Hematopoietic multipotent progenitor cell treated with erythropoietin and hydrocortisone succinate and interleukin-3 and kit ligand, for 15 days (in vitro differentiated cells): ENCODE measurements at regions not wholly inside any gene's neighbourhood (a gene's known extent, or its start where the extent isn't known, plus 50 kb on each side); places are given as distances from the start of the nearest gene placed in this dataset.
A peak's percentile ranks its signal among the peaks of the same experiment; 100 is the strongest.
"Not testable (repeated sequence)": the region's sequence is repeated elsewhere in the genome, so short reads cannot be mapped to it uniquely, and the experiment has no call there.

Source experiments
- DNase-seq: peaks from one replicate; pipeline ENCODE4 v3.0.0-alpha.2; 2015; ENCODE audit warnings: low spot score

DNA sequence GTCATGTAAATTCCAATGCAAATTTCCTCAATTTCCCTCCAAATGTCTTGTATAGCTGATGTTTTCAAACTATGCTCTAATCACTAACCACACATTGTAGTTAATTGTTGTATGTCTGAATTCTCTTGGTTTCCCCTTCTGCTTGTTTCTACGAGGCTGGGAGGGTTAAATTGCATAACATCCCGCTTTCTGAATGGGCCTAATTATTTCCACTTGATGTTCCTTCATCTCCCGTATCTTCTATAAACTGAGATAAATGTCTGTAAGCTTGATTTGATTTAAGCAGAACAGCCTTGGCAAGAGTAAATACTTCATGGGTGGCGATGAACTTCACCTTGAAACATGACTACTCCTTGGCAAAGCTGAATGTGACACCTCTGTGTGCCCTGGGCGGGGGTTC is 72.2 kb downstream of the SERINC2 start:
- no peak for DNase-seq

DNA sequence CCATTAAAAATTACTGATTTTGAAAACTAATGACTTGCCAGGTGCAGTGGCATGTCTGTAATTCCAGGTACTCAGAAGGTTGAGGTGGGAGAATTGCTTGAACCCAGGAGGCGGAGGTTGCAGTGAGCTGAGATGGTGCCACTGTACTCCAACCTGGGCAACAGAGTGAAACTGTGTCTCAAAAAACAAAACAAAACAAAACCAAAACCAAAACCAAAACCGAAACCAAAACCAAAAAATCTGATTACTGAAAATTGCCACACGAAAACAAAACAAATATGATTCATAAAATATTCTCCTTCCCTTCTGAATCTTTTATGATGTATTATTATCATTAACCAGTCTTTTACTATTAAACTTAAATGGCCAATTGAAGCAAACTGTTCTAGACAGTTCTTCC is 74.1 kb downstream of the SERINC2 start:
- no peak for DNase-seq

DNA sequence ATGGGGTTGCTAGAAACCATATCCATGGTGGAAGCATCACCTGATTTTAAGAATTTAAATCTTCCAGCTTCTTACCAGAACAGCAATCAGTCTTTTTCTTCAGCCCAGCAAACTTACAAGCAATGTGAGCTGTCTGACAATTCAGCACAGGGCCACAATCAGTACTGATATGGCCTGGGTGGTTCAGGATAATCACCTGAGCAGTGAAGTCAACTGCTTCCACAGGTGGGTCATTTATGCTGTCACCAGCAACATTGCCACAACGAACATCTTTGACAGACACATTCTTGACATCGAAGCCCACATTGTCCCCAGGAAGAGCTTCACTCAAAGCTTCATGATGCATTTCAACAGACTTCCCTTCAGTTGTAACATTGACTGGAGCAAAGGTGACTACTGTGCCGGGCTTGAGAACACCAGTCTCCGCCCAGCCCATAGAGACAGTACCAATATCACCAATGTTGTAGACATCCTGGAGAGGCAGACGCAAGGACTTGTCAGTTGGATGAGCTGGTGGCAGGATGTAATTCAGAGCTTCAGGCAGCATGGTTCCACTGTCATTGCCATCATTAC is 74.8 kb downstream of the SERINC2 start:
- no peak for DNase-seq

DNA sequence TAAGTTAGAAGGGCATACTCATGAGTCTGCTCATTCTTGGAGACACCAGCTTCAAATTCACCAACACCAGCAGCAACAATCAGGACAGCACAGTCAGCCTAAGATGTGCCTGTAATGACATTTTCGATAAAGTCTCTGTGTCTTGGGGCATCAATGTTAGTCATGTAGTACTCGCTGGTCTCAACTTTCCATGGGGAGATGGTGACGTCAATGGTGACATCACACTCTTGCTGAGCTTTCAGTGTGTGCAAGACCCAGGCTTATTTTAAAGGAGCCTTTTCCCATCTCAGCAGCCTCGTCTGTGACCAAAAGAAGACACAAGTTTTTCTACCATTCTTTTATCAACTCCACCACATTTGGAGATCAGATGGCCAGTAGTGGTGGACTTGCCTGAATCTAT is 75.5 kb downstream of the SERINC2 start:
- DNase-seq: no peak

DNA sequence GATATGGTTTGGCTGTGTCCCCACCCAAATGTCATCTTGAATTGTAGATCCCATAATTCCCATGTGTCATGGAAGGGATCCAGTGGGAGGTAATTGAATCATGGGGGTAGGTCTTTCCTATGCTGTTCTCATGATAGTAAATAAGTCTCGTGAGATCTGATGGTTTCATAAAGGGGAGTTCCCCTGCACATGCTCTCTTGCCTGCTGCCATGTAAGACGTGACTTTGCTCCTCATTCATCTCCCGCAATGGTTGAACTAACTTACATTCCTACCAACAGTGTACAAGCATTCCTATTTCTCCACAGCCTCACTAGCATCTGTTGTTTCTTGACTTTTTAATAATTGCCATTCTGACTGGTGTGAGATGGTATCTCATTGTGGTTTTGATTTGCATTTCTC is 76.6 kb downstream of the SERINC2 start:
- not testable (repeated sequence) for DNase-seq

DNA sequence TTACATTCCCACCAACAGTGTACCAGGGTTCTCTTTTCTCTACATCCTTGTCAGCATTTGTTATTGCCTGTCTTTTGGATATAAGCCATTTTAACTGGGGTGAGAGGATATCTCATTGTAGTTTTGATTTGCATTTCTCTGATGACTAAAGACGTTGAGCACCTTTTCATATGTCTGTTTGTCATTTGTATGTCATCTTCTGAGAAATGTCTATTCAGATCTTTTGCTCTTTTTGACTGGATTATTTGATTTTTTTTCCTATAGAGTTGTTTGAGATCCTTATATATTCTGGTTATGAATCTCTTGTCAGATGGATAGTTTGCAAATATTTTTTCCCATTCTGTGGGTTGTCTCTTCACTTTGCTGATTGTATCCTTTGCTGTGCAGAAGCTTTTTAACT is 77.6 kb downstream of the SERINC2 start:
- DNase-seq: not testable (repeated sequence)

DNA sequence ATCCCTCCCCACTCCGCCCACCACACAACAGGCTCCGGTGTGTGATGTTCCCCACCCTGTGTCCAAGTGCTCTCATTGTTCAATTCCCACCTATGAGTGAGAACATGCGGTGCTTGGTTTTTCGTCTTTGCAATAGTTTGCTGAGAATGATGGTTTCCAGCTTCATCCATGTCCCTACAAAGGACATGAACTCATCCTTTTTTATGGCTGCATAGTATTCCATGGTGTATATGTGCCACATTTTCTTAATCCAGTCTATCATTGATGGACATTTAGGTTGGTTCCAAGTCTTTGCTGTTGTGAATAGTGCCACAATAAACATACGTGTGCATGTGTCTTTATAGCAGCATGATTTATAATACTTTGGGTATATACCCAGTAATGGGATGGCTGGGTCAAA is 81.0 kb upstream of the TINAGL1 start:
- DNase-seq: not testable (repeated sequence)

- not testable (repeated sequence) for DNase-seq
Measured at GRCh38 chr1:31495770-31496169, 80.5 kb upstream of the TINAGL1 start.

DNA sequence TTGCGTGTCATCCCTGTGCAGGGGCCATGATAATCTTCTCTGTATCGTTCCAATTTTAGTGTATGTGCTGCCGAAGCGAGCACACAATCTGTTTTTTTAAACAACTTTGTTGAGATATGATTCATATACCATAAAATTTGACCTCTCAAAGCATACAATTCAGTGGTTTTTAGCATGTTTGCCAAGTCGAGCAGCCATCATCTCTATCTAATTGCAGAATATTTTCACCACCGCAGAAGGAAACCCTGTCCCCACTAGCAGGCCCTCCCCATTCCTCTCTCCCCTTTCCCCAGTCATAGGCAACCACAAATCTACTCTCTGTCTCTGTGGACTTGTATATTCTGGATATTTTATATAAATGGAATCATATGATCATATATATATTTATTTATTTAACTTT is 78.7 kb upstream of the TINAGL1 start:
- no peak for DNase-seq

GRCh38 chr1:31498376-31499040 is 77.8 kb upstream of the TINAGL1 start:
- DNase-seq: no peak

DNA sequence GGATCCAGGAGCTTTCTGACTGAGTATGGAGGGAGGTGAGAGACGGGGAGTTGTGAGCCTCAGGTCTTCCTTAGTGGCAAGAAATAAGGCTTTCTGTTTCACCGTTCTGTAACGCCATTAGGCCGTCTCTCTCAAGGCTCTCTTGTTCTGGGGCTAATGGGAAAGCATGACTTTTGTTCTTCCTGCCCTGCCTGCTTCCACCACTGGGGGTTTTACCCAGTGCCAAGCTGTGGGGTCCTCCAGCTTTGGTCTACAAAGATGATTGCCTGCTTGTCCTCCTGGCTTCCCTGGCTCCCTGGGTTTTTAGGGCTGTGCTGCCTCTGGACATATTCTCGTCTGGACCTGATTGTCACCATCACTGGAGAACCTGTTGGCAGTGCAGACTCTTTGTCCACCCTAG is 74.8 kb upstream of the TINAGL1 start:
- no peak for DNase-seq

DNA sequence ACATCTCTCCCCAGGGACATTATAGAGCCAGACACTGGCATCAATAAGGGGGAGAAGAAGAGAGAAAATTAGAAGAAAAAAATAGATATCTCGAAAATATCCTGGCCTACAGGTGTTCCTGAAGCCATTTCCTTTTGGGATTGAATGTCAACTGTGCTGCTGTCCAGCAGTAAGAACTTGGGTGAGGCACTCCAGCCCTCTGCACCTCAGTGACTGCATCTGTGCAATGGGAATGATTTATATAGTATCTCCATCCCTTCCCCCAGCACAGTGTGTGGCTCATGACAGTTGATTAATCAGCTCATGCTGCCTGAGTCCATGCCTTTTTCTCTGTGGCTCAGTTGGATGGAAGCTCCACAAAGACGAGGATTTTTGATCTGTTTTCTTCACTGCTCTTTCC is 74.1 kb upstream of the TINAGL1 start:
- DNase-seq: no peak

DNA sequence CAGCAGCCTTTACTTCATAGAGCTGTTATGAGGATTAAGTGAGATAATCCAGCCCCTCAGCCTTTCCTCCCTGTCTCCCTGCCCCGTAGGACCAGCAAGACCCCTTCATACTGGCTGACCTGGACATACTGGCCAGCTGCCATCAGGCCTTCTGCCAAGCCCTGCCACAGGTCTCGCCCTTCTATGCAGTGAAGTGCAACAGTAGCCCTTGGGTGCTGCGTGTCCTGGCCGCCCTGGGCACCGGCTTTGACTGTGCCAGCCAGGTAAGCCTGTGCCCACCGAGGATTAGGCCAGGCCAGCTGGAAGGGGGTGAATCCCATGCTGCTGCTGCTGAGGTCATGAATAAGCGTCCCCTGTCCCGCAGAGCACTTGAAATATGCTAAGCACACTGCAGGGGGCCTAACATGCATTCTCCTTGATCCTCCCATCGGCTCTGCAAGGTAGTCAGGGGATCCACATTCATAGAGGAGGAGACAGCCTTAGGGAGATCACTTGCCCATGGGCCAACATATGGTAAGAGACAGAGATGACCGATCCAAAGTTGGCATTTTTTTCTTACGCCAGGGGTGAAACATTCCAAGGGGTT is 73.3 kb upstream of the TINAGL1 start:
- DNase-seq: no peak

- no peak for DNase-seq
Measured at GRCh38 chr1:31503570-31503969, 72.7 kb upstream of the TINAGL1 start.

DNA sequence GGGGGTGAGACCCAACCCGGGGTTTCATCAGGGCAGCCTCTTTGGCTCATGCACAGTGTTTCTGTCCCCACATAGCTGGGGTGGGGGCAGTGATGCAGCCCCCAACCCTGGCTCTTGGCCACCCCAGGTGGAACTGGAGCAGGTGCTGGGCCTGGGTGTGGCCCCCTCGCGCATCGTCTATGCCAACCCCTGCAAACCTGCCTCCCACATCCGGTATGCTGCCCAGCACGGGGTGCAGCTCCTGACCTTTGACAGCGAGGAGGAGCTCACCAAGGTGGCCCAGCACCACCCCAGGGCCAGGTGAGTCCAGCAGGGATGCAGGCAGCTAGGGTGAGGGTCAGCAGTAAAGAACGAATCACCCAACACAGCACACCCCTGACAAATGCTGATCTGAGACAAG is 72.3 kb upstream of the TINAGL1 start:
- DNase-seq: no peak

DNA sequence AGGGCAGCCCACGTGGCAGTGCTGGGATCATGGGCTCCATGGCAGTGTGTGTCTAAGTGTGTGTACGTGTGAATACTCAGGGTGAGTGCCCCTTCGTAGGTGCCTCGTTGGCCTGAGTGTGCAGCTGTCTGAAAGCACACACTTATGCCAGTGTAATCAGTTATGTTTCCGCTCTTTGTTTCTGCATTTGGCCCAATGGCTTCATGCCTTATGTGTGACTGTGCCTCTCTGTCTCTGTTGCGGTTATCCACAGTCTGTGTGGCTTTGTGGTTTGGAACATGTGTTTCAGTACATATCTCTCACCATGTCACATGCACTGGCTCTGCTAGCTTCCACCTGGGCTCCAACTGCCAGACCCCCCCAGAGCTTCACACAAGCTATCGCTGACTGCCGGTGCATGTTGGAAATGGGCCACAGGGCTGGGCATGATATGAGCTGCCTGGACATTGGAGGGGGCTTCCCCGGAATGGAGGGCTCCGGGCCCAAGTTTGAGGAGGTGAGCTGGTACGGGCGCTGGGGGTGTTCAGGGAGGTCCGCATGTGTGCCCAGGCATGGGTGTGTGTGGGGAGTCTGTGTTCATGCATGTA is 70.3 kb upstream of the TINAGL1 start:
- DNase-seq: peak; percentile 11

DNA sequence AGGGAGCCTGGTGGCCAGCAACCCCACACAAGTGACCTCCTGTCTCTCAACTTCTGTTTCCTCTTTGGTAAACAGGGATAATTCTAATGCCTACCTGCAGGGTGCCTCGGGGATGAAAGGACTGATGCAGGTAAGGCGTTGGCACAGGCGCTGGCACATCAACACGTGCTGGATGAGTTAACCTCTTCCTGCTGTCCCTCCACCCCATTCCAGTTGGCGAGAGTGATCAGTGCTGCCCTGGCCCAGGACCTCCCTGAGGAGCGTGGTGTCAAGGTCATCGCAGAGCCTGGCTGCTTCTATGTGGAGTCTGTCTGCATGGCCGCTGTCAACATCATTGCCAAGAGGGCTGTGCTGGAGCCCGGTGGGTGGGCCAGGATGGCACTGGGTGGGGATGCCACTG is 69.1 kb upstream of the TINAGL1 start:
- no peak for DNase-seq

DNA sequence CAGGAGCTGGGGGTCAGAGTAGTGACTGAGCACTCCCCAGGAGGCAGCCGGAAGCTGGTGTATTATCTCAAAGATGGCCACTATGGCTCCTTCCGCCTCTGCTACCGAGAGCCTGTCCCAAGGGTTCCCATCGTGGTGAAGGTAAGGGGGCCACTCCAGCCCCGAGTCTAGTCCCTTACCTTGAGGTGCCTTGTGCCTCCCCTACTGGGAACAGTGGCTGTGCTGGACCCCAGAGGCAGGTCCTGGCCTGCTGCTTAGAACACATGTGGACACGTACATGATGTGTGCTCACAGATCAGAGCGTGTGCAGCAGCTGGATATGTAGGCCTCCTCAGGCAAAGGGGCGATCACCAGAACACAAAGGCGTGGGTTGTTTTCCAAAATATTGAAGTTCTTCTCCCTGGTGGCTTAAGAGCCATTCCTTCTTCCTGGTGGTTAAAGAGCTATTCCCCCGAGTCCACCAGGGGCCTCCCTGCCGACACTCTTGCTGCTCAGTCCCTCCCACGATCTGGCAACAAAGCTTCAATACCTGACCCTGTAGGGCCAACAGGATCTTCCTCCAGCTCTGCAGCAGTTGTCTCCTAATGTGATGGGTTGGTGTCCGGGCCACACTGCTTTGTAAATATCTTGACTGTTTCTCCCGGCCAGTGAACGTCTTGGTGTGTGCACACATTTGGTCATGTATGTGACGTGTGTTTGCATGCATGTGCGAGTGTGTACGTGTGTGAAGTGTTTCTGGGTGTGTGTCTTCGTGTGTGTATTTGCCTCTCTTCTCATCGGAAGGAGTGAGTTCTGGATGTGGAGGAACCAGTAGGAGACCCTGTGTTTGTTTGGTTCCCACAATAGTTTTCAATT is 68.4 kb upstream of the TINAGL1 start:
- no peak for DNase-seq

DNA sequence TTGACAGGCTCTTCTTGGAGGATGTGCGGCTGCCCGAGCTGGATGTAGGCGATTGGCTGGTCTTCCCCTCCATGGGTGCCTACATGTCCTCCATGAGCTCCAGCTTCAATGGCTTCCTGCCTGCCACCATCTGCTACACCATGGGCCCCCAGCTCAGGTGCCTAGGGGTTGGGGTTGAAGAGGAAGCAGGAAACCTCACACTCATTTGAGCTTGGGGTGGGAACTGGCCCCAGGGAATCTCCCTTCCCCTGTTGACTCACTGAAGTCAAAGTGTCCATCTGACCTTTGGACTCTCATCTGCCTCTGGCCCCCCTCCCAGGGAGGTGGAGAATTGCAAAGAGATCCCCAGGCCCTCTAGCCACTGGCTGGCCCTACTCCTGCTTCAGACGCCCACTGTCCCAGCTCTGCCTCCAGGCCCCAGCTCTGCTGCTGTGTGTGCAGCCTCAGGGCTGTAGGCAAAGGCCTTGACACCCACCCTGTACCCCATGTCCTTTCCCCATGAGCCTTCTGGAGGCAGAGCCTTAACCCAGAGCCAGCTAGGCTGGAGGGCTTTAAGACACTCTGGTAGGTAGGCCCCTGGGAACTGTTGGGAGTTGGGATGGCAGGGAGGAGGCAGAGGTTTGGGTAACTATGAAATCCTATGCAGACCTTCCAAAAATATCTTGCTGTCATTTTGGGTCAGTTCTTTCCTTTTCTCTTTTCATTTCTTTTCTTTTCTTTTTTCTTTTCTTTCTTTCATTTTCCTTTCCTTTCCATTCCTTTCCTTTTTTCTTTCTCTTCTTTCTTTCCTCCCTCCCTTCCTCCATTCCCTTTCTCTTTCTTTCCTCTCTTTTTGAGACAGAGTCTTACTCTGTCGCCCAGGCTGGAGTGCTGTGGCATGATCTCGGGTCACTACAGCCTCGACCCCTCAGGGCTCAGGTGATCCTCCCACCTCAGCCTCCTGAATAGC is 66.9 kb upstream of the TINAGL1 start:
- no peak for DNase-seq

GRCh38 chr1:31510304-31510703 is 66.0 kb upstream of the TINAGL1 start:
- DNase-seq: no peak
